ENCODE measurements at regions not wholly inside any gene's neighbourhood (a gene's known extent, or its start where the extent isn't known, plus 50 kb on each side); places are given as distances from the start of the nearest gene placed in this dataset.

- POLR2A ChIA-PET, result no interaction called here
- H3K36me3 ChIP-seq (ENCODE audit: control insufficient read depth in 2 of 2, insufficient read depth in 2 of 2, low read length in 1 of 2), result no peaks in the 10 kb centered on the region
- no peaks in the 10 kb centered on the region for H3K27me3 ChIP-seq (replicated peaks in 1 of 2; ENCODE audit: control insufficient read depth in 2 of 2, insufficient read depth in 2 of 2, low read length in 1 of 2)
- DNase-seq (ENCODE audit: low read depth, low spot score) (no peak), FAIRE-seq (no peak), ATAC-seq (no peak)
- 44% methylated on average over 3 of the region's 3 CpGs for WGBS (ENCODE audit: insufficient coverage, insufficient replicate concordance, low lambda C conversion rate, missing lambda C conversion rate)
- no peak overlapping the region for H3K4me3 ChIP-seq
- no peaks in the 10 kb centered on the region for H4K20me1 ChIP-seq (ENCODE audit: control insufficient read depth, insufficient read depth)
- H3K9ac ChIP-seq (ENCODE audit: control insufficient read depth, insufficient read depth, low read length), result no peak overlapping the region
- CTCF ChIA-PET, result interaction anchor here (1.0 to 1.1 kb wide), 2 partner anchors 11 to 14 kb away, joined by 4 to 5 read pairs; no protein-coding TSS in a partner anchor
- no peak overlapping the region for H3K27ac ChIP-seq (ENCODE audit: control insufficient read depth, insufficient read depth)
- no TSS peak for BruUV-seq (replicated peaks)
- SMC1A ChIA-PET (ENCODE audit: uncharacterized antibody, unreplicated experiment), result interaction anchor here (0.7 to 2.2 kb wide), 9 partner anchors 12 to 161 kb away, joined by 3 to 5 read pairs (median 3); no protein-coding TSS in a partner anchor
- no peaks in the 10 kb centered on the region; the same call in 2 of the 3 replicates for H3K9me3 ChIP-seq (replicated peaks; ENCODE audit: control insufficient read depth, insufficient read depth, low read length)
- H3K79me2 ChIP-seq (ENCODE audit: control insufficient read depth, insufficient read depth, low read length), result no peaks in the 10 kb centered on the region
- RAD21 ChIA-PET (ENCODE audit: unreplicated experiment), result no interaction called here
- intact Hi-C loops (cut with micrococcal nuclease; ENCODE audit: unreplicated experiment) (no loop called here), in situ Hi-C loops (cut with MboI) (no loop called here)
- no peak overlapping the region for H3K4me2 ChIP-seq (ENCODE audit: control insufficient read depth, insufficient read depth)
- no peak overlapping the region for H2AFZ ChIP-seq (ENCODE audit: control insufficient read depth, low read depth, low read length)
- H3K4me1 ChIP-seq (ENCODE audit: control insufficient read depth, insufficient read depth, low read length), result peaks cover 9% of the 10 kb centered on the region
- TF ChIP-seq IKZF2 (IDR thresholded peaks at IDR 0.05) (no peak), CBX5 (IDR thresholded peaks at IDR 0.05; ENCODE audit: low read depth) (no peak), CEBPZ (IDR thresholded peaks at IDR 0.05; ENCODE audit: low read depth, low read length) (no peak), ZNF217 (IDR thresholded peaks at IDR 0.05) (no peak), MEF2B (IDR thresholded peaks at IDR 0.05; ENCODE audit: partially characterized antibody, poor library complexity, severe bottlenecking) (no peak), NKRF (conservative IDR thresholded peaks at IDR 0.05) (no peak), TARDBP (IDR thresholded peaks at IDR 0.05; ENCODE audit: borderline replicate concordance) (no peak), EED (IDR thresholded peaks at IDR 0.05; ENCODE audit: low read depth) (no peak), STAT1 (conservative IDR thresholded peaks at IDR 0.05) (no peak), ZBTB11 (CRISPR knock-in tag; IDR thresholded peaks at IDR 0.05) (no peak), JUNB (IDR thresholded peaks at IDR 0.05) (no peak), PRDM15 (CRISPR knock-in tag; IDR thresholded peaks at IDR 0.05) (no peak), NFXL1 (IDR thresholded peaks at IDR 0.05; ENCODE audit: borderline replicate concordance) (no peak)
These were observed 322.5 kb upstream of the CFAP20DC start for GRCh38 chr3:59372346-59372745.
